Gastroesophageal sphincter (tissue), 3 donors: ENCODE measurements at regions not wholly inside any gene's neighbourhood (a gene's known extent, or its start where the extent isn't known, plus 50 kb on each side); places are given as distances from the start of the nearest gene placed in this dataset.

Experiments
- CTCF ChIP-seq, 4 experiments: fragments of 200-600 bp in 2 of 4; fragments of 450-650 bp in 2 of 4; sonication (generic) in 1 of 4; IDR thresholded peaks; one replicate each; pipeline ENCODE4 v1.5.1; 2017 to 2019; ENCODE audit warnings: antibody characterized with exemption in 4 of 4, mild to moderate bottlenecking in 2 of 4, moderate library complexity in 2 of 4
- EP300 ChIP-seq: sonication (generic); formaldehyde crosslinking; IDR thresholded peaks from one replicate; pipeline ENCODE4 v1.6.1; 2017; ENCODE audit warnings: antibody characterized with exemption, mild to moderate bottlenecking
- POLR2A ChIP-seq, 2 donors: fragments of 450-650 bp; IDR thresholded peaks; one replicate each; pipeline ENCODE4 v1.6.1; 2017; ENCODE audit warnings: antibody characterized with exemption in 2 of 2, mild to moderate bottlenecking in 2 of 2, moderate library complexity in 1 of 2
- POLR2AphosphoS5 ChIP-seq: sonication (generic); formaldehyde crosslinking; IDR thresholded peaks from one replicate; pipeline ENCODE4 v1.6.1; 2017; ENCODE audit warnings: antibody characterized with exemption

GRCh38 chr5:18238321-18238720 lies 604.1 kb downstream of the TAF11L14 start:
- TF ChIP-seq CTCF (IDR thresholded peaks at IDR 0.05) (no peak), POLR2A (IDR thresholded peaks at IDR 0.05) (no peak), EP300 (no peak), POLR2AphosphoS5 (no peak)
